Neural progenitor cell (in vitro differentiated cells): ENCODE measurements at regions not wholly inside any gene's neighbourhood (a gene's known extent, or its start where the extent isn't known, plus 50 kb on each side); places are given as distances from the start of the nearest gene placed in this dataset.

Experiments
- CTCF ChIP-seq: fragments of 200-600 bp; sonication (generic); IDR thresholded peaks from 2 replicates; pipeline ENCODE4 v1.5.1; 2017; ENCODE audit warnings: antibody characterized with exemption, mild to moderate bottlenecking
- EZH2 ChIP-seq: fragments of 200-600 bp; sonication (generic); IDR thresholded peaks from 2 replicates; pipeline ENCODE4 v1.6.1; 2017; ENCODE audit warnings: antibody characterized with exemption, mild to moderate bottlenecking, moderate library complexity

GRCh38 chr1:164384262-164384661 is 174.7 kb upstream of the PBX1 start:
- TF ChIP-seq CTCF: no peak
- no peak for TF ChIP-seq EZH2
